RPMI8226 (cell line): ENCODE measurements at regions not wholly inside any gene's neighbourhood (a gene's known extent, or its start where the extent isn't known, plus 50 kb on each side); places are given as distances from the start of the nearest gene placed in this dataset.
"Not testable (repeated sequence)": the region's sequence is repeated elsewhere in the genome, so short reads cannot be mapped to it uniquely, and the experiment has no call there.

Experiments used
- DNase-seq: peaks from one replicate; pipeline ENCODE4 v3.0.0-alpha.2; 2015

DNA sequence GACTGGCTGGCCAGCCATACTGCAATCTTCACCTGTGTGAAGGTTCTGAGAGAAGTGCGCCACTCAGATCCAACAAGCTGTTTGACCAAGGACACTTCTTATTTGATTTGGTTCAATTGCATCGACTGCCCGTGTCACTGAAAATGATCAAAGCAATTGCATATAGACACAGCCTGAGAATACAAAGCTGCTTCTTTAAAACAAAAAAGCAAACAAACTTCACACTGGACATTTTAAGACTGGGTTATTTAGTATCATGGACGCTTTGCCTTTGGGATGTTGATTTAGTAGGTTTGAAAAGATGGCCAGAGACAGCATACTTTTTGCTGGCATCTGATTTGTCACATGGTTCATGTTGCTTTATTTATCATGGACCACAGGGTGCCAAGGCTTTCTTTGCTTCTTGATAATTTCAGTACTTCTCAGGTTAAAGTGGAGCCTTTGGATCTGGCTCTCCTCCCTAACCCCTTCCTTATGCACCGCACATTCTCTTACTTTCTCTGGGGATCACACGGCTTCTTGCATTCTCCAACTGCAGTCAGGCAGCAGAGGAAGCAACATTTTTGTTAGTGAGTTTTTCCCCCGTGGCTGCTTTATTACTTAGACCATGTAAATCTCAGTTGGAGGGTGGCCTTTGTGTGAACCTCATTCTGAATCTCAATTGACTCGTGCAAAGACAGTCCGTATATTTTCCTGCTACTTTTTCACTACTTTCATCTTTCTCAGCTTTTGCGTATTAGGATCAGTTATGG, 151.0 kb downstream of the CD47 start:
- no peak for DNase-seq

DNA sequence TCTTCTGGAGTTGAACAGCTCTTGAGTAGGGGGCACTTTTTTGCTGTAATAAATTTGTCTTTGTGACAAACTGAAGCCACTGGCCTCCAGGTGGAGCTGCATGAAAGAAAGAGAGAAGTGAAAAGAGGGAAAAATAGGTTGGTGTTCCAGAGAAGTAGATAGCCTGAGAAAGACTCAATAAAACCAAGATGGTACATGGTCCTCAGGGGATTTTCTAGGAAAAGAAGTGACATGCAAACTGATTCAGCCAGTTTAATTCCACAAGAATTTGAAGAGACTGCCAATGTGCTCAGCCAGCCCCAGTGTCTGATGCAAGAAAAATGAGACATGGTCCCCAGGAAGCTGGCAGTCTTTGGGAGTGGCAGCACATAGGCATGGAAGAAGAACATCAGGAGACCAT, 152.7 kb downstream of the CD47 start:
- DNase-seq: peak; percentile 9

DNA sequence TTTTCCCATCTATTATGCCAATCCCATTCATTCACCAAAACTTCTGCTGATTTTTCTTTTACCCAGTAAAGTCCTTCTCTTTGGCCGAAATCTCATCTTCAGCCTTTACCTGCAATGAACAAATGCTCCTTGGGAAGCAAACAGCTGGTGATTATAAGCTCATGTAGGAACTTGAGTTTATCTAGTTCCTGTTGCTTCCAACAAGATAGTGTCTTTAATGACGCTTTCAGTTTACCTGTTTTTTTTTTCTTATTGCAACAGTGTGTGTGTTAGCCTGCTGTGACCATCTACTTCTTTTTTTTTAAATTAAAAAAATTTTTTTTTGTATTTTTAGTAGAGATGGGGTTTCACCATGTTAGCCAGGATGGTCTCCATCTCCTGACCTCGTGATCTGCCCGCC, 156.0 kb downstream of the CD47 start:
- no peak for DNase-seq

DNA sequence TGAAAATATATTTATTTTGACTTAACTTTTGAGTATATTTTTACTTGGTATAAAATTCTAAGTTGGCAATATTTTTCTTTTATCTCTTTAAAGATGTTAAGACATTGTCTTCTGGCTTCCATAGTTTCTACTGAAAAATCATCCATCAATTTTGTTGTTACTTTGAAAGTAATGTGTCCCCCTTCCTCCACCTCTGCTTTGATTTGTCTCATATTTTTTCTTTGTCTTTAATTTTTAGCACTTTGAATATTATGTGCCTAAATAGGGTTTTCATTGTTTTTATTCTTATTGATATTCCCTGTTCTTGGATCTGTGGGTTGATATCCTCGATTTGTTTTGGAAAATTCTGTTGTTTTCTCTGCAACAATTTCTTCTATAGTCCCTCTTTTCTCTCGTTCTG, 157.4 kb downstream of the CD47 start:
- no peak for DNase-seq

DNA sequence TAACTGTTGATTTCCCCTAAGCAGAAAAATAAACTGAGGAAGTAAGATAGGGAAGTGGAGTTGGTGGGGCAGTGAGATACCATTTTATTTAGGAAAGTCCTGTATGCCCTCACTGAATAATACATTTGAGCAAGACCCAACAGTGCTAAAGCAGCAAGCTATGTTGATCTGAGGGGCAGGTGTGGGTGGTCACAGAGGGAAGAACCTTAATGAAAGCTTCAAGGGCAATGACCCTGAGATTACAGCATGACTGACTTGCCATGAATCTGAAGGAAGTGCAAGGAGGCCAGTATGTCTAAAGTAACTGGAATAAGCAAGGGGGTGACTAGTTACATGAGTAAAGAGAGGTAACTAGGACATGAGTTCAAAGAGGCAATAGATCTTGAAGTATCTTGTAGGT, 159.5 kb downstream of the CD47 start:
- DNase-seq: no peak

GRCh38 chr3:107929088-107929487, 161.7 kb downstream of the CD47 start:
- DNase-seq: no peak

DNA sequence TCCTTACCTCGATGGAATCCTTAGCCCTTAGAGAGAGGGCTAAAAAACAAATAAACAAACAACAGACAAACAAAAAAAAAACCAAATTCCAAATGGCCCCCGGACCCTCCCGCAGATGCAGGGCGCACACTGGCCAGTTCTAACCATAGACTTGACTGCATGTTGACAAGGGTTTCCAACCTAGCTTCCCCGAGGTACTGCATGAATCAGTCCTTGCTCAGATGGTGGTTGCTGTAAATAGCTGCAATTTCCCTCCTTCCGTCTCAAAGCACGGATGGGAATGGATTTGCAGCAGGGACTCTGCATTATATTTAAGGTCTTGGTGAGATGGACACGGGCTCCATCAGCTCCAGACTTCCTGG, 162.8 kb downstream of the CD47 start:
- DNase-seq: no peak

DNA sequence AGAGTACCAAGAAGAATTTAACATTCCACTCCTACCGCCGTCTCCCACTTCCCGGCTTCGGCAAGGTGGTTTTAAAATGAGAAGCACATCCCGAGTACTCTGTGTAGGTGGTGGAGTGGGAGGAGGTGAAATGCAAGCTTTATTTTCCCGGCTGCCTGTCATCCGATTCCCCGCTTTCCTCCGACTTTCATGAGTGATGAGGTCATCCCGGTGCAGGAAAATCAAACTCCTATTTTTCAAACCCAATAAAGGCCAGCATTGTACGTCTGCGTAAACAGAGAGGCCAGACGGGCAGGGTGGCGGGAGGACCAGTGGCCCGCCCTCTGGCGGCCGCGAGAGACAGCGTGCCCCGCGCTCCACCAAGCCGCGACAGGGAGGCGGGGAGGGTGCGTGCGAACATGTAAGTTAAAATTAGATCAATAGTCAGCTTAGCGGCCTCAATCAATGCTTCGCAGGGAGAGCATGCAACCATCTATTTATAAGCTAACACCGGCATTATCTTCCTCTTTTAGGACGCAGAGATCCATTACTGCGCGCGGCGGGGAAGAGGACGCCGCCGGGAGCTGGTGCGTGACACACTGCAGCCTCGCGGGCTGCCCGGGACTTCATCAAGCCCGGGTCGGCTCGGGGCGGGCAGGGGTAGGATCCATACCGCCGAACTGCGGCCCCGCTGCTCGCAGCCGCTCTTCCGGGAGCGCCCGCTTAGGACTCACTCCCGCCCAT, 163.3 kb downstream of the CD47 start:
- DNase-seq: peak; percentile 61

GRCh38 chr3:107925851-107926250, 165.0 kb downstream of the CD47 start:
- DNase-seq: no peak

DNA sequence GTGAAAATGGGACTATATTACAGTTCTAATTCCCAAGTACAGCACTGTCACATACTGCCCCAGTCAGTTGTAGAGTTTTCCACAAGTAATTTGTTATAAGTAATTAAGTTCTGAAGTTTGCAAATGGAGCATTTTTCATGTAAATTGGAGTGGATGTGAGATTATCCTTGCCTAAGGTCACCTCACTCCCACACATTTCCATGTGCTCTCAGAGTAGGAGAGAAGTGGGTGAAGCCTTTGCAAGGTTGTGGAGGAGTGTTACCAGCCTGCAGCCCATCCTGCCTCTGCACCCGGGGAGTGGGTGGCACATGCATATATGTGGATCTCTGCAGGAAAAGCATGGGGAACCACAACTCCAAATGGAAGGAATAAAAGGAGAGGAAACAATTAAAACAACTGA, 169.8 kb downstream of the CD47 start:
- DNase-seq: no peak

GRCh38 chr3:107920538-107920937, 170.3 kb downstream of the CD47 start:
- DNase-seq: no peak

DNA sequence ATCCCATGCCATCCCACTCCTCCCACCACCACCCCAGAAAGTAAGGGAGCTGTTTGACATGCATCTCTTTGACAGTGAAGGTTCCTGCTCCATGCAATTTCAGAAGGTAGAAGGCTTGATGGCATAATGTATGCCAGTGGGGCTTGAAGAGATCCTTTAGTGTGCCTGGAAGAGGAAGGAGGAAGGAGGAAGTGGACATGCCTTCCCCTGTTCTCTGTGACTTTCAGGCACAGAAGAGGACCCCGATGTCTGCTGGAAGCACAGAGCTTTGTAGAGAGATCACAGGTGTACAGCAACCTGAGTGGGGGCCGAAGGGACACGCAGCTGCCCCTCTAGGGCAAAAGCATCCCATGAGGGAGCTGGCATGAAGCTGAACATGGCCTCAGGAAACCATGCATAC, 171.6 kb downstream of the CD47 start:
- no peak for DNase-seq

DNA sequence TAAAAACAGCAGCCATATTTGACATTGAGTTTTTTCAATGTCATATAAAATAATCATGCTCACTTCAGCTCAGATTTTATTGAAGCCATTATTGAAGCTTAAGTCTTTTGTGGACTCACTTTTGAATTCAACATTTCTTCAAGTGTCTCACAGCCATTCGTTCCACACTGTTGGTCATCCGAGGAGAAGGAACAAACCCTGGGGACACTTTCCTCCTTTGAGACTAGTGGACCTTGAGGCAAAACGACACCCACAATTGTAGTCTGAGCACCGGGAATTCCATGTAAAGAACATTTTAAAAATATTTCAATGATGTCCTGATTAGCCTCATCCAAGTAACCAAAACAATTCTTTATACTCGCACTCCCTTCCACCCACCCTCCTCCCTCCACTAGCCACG, 174.7 kb downstream of the CD47 start:
- DNase-seq: no peak

GRCh38 chr3:107915706-107916105, 175.1 kb downstream of the CD47 start:
- no peak for DNase-seq

DNA sequence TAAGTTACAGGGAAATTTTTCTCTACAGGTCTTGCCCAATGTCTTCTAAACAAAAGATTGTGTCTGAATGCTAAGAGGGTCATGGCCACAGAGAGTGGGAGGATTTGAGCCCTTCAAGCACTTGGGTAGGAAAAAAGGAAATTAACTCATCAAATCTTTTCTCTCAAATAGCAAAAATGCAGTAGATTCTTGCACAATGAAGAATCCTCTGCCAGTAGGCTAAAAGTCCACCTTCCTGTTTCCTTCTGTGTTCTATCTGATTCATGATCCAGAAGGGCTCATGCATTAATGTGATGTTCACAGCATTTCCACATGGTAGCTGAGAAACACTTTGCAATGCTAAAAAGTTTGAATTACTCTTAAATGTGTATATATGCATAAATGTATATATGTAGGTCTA, 177.1 kb downstream of the CD47 start:
- DNase-seq: no peak

DNA sequence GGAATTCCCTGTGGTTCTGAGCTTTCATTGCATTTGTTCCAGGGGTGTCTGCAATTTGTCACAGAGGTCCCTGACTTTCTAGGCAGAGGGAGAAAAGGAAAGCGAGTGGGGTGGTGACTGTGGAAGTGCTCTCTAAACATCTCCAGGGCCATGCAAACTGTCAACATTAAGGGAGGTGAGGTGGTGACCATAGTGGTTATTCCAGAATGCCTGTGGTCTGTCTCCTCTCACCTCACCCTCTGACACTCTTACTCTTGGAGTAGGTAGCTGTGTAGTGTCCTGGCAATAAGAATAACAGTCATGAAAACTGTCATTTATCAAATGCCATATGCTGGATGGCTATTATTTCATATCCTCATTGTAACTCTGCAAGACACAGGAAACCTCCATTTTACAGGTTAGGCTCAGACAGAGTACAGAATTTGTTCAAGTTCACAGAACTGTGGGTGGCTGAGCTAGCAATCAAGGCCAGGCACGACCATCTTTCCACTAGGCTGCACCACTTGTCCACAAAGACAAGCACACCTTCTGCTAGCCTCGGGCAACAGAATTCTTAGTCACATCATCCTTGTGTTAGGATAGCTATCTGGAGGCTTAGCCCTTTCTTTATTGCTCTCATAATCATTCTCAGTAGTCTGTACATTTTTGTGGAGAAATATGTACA, 179.4 kb downstream of the CD47 start:
- no peak for DNase-seq

GRCh38 chr3:107910713-107911259, 180.0 kb downstream of the CD47 start:
- DNase-seq: peak; percentile 34

GRCh38 chr3:107909583-107909982, 181.2 kb downstream of the CD47 start:
- not testable (repeated sequence) for DNase-seq

DNA sequence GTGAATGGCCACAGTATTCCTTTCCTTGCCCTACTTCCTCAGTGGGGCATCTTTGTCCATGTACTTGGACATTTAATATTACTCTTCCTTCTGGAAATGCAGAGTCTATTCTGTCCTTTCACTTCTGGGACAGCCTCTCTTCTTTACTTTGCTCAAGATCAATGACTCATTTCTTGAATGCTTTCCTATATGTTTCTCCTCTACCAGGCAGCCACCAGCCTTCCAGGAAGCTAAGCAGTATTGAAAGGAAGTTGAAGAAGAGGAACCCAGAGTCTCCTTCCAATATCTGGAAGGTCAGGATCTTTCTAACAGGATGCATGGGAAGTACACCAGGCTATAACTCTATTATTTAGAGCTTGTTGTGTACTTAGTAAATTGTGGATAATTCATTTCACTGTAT, 182.8 kb downstream of the CD47 start:
- DNase-seq: no peak

GRCh38 chr3:107904536-107905066, 186.2 kb downstream of the CD47 start:
- no peak for DNase-seq

DNA sequence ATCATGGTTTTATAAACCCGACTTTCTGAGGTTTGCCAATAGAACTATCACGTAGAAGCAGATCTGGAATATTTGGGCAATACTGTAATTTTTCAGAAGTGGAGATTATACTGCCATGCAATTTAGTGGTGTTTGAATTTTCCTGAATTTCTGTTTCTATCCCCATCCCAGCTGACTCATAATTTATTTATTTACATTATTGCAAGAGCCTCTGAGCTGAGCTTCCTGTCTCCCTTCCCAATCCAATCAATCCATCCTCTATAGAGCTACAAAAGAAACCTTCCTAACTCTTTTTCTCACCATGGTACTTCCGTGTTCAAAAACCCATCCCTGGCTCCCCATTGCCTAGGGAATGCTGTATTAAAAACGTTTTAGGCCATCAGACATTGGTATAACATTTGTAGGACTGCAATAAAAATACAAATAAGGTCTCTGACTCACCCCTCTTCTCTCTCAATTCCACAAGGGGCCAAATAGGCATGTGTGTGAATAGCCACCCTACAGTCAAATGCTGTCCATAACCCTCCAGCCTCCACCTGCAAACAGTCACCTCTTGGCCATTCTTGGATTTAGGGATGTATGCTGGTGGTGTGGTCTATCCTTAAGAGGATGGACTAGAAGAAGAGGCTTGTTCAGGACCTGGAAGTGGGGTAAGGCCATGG, 190.7 kb downstream of the CD47 start:
- no peak for DNase-seq

GRCh38 chr3:107897471-107898061, 193.3 kb downstream of the CD47 start:
- no peak for DNase-seq

DNA sequence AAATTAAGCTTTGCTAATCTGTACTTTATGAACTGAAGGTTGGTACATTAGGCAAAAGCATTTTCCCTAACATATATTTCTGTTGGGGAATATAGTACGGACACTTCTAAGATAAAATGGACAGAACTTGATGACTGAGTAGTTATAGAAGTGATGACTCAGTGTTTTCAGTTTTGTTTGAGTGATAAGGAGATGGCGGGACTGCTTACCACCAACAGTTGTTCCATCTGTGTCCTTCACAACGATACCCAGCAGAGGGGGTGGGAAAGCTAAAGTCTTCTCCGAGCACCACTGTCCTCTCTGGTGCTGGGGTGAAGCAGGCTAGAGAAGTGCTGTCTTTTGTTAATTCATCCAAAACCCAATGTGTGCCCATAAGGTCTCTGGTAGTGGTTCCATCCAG, 195.8 kb downstream of the CD47 start:
- DNase-seq: no peak
